Keratinocyte (primary cell): ENCODE measurements at regions not wholly inside any gene's neighbourhood (a gene's known extent, or its start where the extent isn't known, plus 50 kb on each side); places are given as distances from the start of the nearest gene placed in this dataset.
"Not testable (repeated sequence)": the region's sequence is repeated elsewhere in the genome, so short reads cannot be mapped to it uniquely, and the experiment has no call there.

Experiments used
- DNase-seq: peaks from one replicate; pipeline ENCODE4 v3.0.0-alpha.2; 2011; ENCODE audit warnings: low read depth, missing footprints, low spot score
- FAIRE-seq: peaks from 2 replicates; lab custom pipeline; 2011; peaks lifted over from hg19 to GRCh38; lab: Jason Lieb, UNC
- H2AFZ ChIP-seq: 2 replicates; pipeline ENCODE4 v1.6.0; 2012; ENCODE audit warnings: low read length, control low read depth, inconsistent platforms; ENCODE audit not compliant: control insufficient read depth
- H3K27ac ChIP-seq: 2 replicates; pipeline ENCODE4 v1.5.1; 2011; ENCODE audit warnings: low read length; ENCODE audit not compliant: control insufficient read depth, insufficient read depth
- H3K27me3 ChIP-seq: 3 replicates; pipeline ENCODE4 v1.6.0; 2011; ENCODE audit warnings: low read length; ENCODE audit not compliant: control insufficient read depth, insufficient read depth; ENCODE audit errors: extremely low read depth
- H3K36me3 ChIP-seq, 2 experiments: 2 replicates in 1 of 2; 3 replicates in 1 of 2; pipeline ENCODE4 v1.5.1; 2011; ENCODE audit warnings: low read length in 2 of 2, mild to moderate bottlenecking in 1 of 2; ENCODE audit not compliant: control insufficient read depth in 2 of 2, insufficient read depth in 2 of 2; ENCODE audit errors: extremely low read depth in 1 of 2
- H3K4me1 ChIP-seq: 3 replicates; pipeline ENCODE4 v1.5.1; 2011; ENCODE audit warnings: low read length; ENCODE audit not compliant: control insufficient read depth, insufficient read depth; ENCODE audit errors: extremely low read depth
- H3K4me2 ChIP-seq: 3 replicates; pipeline ENCODE4 v1.6.0; 2011; ENCODE audit warnings: low read depth, low read length; ENCODE audit not compliant: control insufficient read depth, insufficient read depth; ENCODE audit errors: extremely low read depth
- H3K4me3 ChIP-seq, 3 experiments: fragments of 200-600 bp in 1 of 3; sonication (generic) in 1 of 3; 2 replicates in 2 of 3; 3 replicates in 1 of 3; pipeline ENCODE4 v1.5.1; 2011 to 2016; ENCODE audit warnings: low read length in 3 of 3, mild to moderate bottlenecking in 3 of 3, control low read depth in 2 of 3, inconsistent platforms in 1 of 3, low read depth in 1 of 3, mixed read lengths in 1 of 3, mixed run types in 1 of 3, moderate library complexity in 1 of 3; ENCODE audit not compliant: control insufficient read depth in 2 of 3, insufficient read depth in 2 of 3; ENCODE audit errors: extremely low read depth in 1 of 3
- H3K79me2 ChIP-seq: 2 replicates; pipeline ENCODE4 v1.6.0; 2012; ENCODE audit warnings: low read length; ENCODE audit not compliant: control insufficient read depth, insufficient read depth
- H3K9ac ChIP-seq: 3 replicates; pipeline ENCODE4 v1.6.0; 2011; ENCODE audit warnings: low read length; ENCODE audit not compliant: control insufficient read depth, insufficient read depth; ENCODE audit errors: extremely low read depth
- H3K9me1 ChIP-seq: 3 replicates; pipeline ENCODE4 v1.6.0; 2011; ENCODE audit warnings: low read length; ENCODE audit not compliant: control insufficient read depth, insufficient read depth; ENCODE audit errors: extremely low read depth
- H3K9me3 ChIP-seq: 2 replicates; pipeline ENCODE4 v1.5.1; 2012; ENCODE audit warnings: low read depth, low read length; ENCODE audit not compliant: control insufficient read depth
- H4K20me1 ChIP-seq: 3 replicates; pipeline ENCODE4 v1.6.0; 2011; ENCODE audit warnings: low read length; ENCODE audit not compliant: control insufficient read depth, insufficient read depth; ENCODE audit errors: extremely low read depth
- CTCF ChIP-seq, 3 experiments: IDR thresholded peaks in 1 of 3; conservative IDR thresholded peaks in 1 of 3; optimal IDR thresholded peaks in 1 of 3; 2 replicates in 2 of 3; 3 replicates in 1 of 3; pipeline versions ENCODE3 to v1.5.1; 2011; ENCODE audit warnings: low read length in 3 of 3, mild to moderate bottlenecking in 3 of 3, moderate library complexity in 2 of 3, control low read depth in 1 of 3, inconsistent platforms in 1 of 3; ENCODE audit not compliant: insufficient read depth in 2 of 3; ENCODE audit errors: extremely low read depth in 1 of 3
- EZH2 ChIP-seq: IDR thresholded peaks from one replicate; pipeline ENCODE4 v1.6.1; 2012; ENCODE audit warnings: inconsistent platforms, mild to moderate bottlenecking, low read length, moderate library complexity
- dilution Hi-C: fragments of 300-500 bp; cut with MboI; formaldehyde crosslinking; loops from one replicate; pipeline ENCODE4 v1.7.0; 2020; ENCODE audit warnings: low sequenced_read_pairs; ENCODE audit not compliant: extremely low pct_ligation_motif_present

- Histone ChIP-seq H3K27ac (no peak overlapping the region), H4K20me1 (no peaks in the 10 kb centered on the region), H3K9me1 (no peaks in the 10 kb centered on the region), H3K4me2 (no peak overlapping the region), H3K27me3 (no peaks in the 10 kb centered on the region), H3K9me3 (no peaks in the 10 kb centered on the region), H2AFZ (no peak overlapping the region), H3K36me3 (no peaks in the 10 kb centered on the region), H3K4me3 (no peak overlapping the region), H3K9ac (no peak overlapping the region), H3K4me1 (no peaks in the 10 kb centered on the region), H3K79me2 (no peaks in the 10 kb centered on the region)
- no peak for FAIRE-seq
- DNase-seq: no peak
- dilution Hi-C loops: no loop called here
- TF ChIP-seq EZH2 (no peak), CTCF (optimal IDR thresholded peaks at IDR 0.05 in 1 of 3, IDR thresholded peaks at IDR 0.05 in 1 of 3, conservative IDR thresholded peaks at IDR 0.05 in 1 of 3; ENCODE audit: extremely low read depth in 1 of 3, insufficient read depth in 2 of 3, low read length in 3 of 3) (no peak)
These were observed 254.0 kb downstream of the KCNJ3 start for GRCh38 chr2:154952346-154952980.

- H3K4me3 ChIP-seq, dilution Hi-C loops, H3K9ac ChIP-seq, H3K9me3 ChIP-seq, FAIRE-seq, H3K79me2 ChIP-seq, H2AFZ ChIP-seq, H3K9me1 ChIP-seq, H3K27ac ChIP-seq, H4K20me1 ChIP-seq, H3K36me3 ChIP-seq, H3K27me3 ChIP-seq, H3K4me1 ChIP-seq, DNase-seq, H3K4me2 ChIP-seq: not testable (repeated sequence)
These were observed 248.9 kb downstream of the KCNJ3 start for GRCh38 chr2:154947416-154947815.

GRCh38 chr2:154945984-154946383 is 247.5 kb downstream of the KCNJ3 start:
- Histone ChIP-seq H3K27me3 (no peaks in the 10 kb centered on the region), H3K27ac (no peak overlapping the region), H2AFZ (no peak overlapping the region), H3K4me1 (no peaks in the 10 kb centered on the region), H3K79me2 (no peaks in the 10 kb centered on the region), H4K20me1 (no peaks in the 10 kb centered on the region), H3K36me3 (no peaks in the 10 kb centered on the region), H3K4me2 (no peak overlapping the region), H3K9me1 (no peaks in the 10 kb centered on the region), H3K4me3 (no peak overlapping the region), H3K9me3 (no peaks in the 10 kb centered on the region), H3K9ac (no peak overlapping the region)
- TF ChIP-seq EZH2 (no peak), CTCF (optimal IDR thresholded peaks at IDR 0.05 in 1 of 3, IDR thresholded peaks at IDR 0.05 in 1 of 3, conservative IDR thresholded peaks at IDR 0.05 in 1 of 3; ENCODE audit: extremely low read depth in 1 of 3, insufficient read depth in 2 of 3, low read length in 3 of 3) (no peak)
- DNase-seq: no peak
- FAIRE-seq: no peak
- dilution Hi-C loops: no loop called here
